GM23248 (cell line): ENCODE measurements at regions not wholly inside any gene's neighbourhood (a gene's known extent, or its start where the extent isn't known, plus 50 kb on each side); places are given as distances from the start of the nearest gene placed in this dataset.

Experiments used
- EZH2 ChIP-seq: fragments of 200-600 bp; sonication (generic); IDR thresholded peaks from 2 replicates; pipeline ENCODE4 v1.6.1; 2018; ENCODE audit warnings: antibody characterized with exemption, mild to moderate bottlenecking; ENCODE audit not compliant: insufficient read depth, poor library complexity, severe bottlenecking
- EZH2phosphoT487 ChIP-seq: fragments of 200-600 bp; sonication (generic); IDR thresholded peaks from 2 replicates; pipeline ENCODE4 v1.6.1; 2018; ENCODE audit warnings: antibody characterized with exemption, moderate library complexity, mild to moderate bottlenecking, low read depth; ENCODE audit not compliant: insufficient read depth

GRCh38 chr2:144695657-144696056 lies 175.7 kb upstream of the ZEB2 start:
- TF ChIP-seq EZH2phosphoT487 (no peak), EZH2 (no peak)
